ENCODE measurements at regions not wholly inside any gene's neighbourhood (a gene's known extent, or its start where the extent isn't known, plus 50 kb on each side); places are given as distances from the start of the nearest gene placed in this dataset.

GRCh38 chr6:22476811-22477390 is 92.5 kb upstream of the HDGFL1 start:
- Histone ChIP-seq H3K27ac (ENCODE audit: low read depth in 1 of 3, low read length in 2 of 3) (no peak overlapping the region), H3K4me1 (ENCODE audit: control insufficient read depth in 3 of 3, insufficient read depth in 2 of 3, low read depth in 1 of 3, low read length in 2 of 3) (no peaks in the 10 kb centered on the region), H3K9me3 (ENCODE audit: control insufficient read depth in 2 of 2, insufficient read depth in 1 of 2, low read depth in 1 of 2, low read length in 1 of 2) (no peaks in the 10 kb centered on the region), H3K27me3 (ENCODE audit: control insufficient read depth in 3 of 3, insufficient read depth in 3 of 3, low read length in 3 of 3) (no peaks in the 10 kb centered on the region), H3K36me3 (ENCODE audit: control insufficient read depth in 3 of 3, insufficient read depth in 2 of 3, low read depth in 1 of 3, low read length in 3 of 3) (no peaks in the 10 kb centered on the region), H3K4me3 (ENCODE audit: low read depth in 1 of 3, low read length in 3 of 3) (no peak overlapping the region)
- FAIRE-seq (no peak), DNase-seq (no peak)
- 59 to 60% (median 59%) methylated on average over 4 of the region's 4 CpGs for WGBS, 3 donors

DNA sequence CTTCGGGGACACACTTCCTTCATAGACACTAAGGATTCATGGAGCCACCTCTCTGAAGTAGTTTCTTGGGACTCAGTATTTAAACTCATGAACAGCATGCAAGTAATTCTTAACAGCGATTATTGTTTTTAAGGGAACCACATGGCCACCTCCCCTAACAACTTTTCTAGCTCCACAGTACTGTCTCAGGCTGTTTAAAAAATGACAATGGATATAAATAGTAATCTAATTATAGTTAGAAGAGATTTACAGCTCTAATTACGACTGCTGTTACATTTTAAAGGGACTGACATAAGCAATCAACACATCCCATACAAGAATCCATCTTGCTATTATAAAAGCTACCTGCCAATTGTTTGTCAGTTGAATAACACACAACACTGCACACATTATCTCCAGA is 72.1 kb upstream of the HDGFL1 start:
- DNase-seq (no peak), FAIRE-seq (no peak)
- H3K4me1 ChIP-seq (ENCODE audit: control insufficient read depth in 3 of 3, insufficient read depth in 2 of 3, low read depth in 1 of 3, low read length in 2 of 3): no peaks in the 10 kb centered on the region
- H3K27ac ChIP-seq (ENCODE audit: low read depth in 1 of 3, low read length in 2 of 3): no peak overlapping the region
- no peaks in the 10 kb centered on the region for H3K36me3 ChIP-seq (ENCODE audit: control insufficient read depth in 3 of 3, insufficient read depth in 2 of 3, low read depth in 1 of 3, low read length in 3 of 3)
- H3K4me3 ChIP-seq (ENCODE audit: low read depth in 1 of 3, low read length in 3 of 3): no peak overlapping the region
- H3K9me3 ChIP-seq (ENCODE audit: control insufficient read depth in 2 of 2, insufficient read depth in 1 of 2, low read depth in 1 of 2, low read length in 1 of 2): no peaks in the 10 kb centered on the region
- WGBS, 3 donors: 66 to 74% (median 73%) methylated on average over 3 of the region's 3 CpGs
- H3K27me3 ChIP-seq (ENCODE audit: control insufficient read depth in 3 of 3, insufficient read depth in 3 of 3, low read length in 3 of 3): no peaks in the 10 kb centered on the region

GRCh38 chr6:22499815-22500214 is 69.6 kb upstream of the HDGFL1 start:
- FAIRE-seq (no peak), DNase-seq (no peak)
- Histone ChIP-seq H3K27ac (ENCODE audit: low read depth in 1 of 3, low read length in 2 of 3) (no peak overlapping the region), H3K9me3 (ENCODE audit: control insufficient read depth in 2 of 2, insufficient read depth in 1 of 2, low read depth in 1 of 2, low read length in 1 of 2) (no peaks in the 10 kb centered on the region), H3K4me1 (ENCODE audit: control insufficient read depth in 3 of 3, insufficient read depth in 2 of 3, low read depth in 1 of 3, low read length in 2 of 3) (no peaks in the 10 kb centered on the region), H3K4me3 (ENCODE audit: low read depth in 1 of 3, low read length in 3 of 3) (no peak overlapping the region), H3K27me3 (ENCODE audit: control insufficient read depth in 3 of 3, insufficient read depth in 3 of 3, low read length in 3 of 3) (no peaks in the 10 kb centered on the region), H3K36me3 (ENCODE audit: control insufficient read depth in 3 of 3, insufficient read depth in 2 of 3, low read depth in 1 of 3, low read length in 3 of 3) (no peaks in the 10 kb centered on the region)

GRCh38 chr6:22506496-22506895 is 62.9 kb upstream of the HDGFL1 start:
- DNase-seq (no peak), FAIRE-seq (no peak)
- Histone ChIP-seq H3K36me3 (ENCODE audit: control insufficient read depth in 3 of 3, insufficient read depth in 2 of 3, low read depth in 1 of 3, low read length in 3 of 3) (no peaks in the 10 kb centered on the region), H3K4me3 (ENCODE audit: low read depth in 1 of 3, low read length in 3 of 3) (no peak overlapping the region), H3K9me3 (ENCODE audit: control insufficient read depth in 2 of 2, insufficient read depth in 1 of 2, low read depth in 1 of 2, low read length in 1 of 2) (no peaks in the 10 kb centered on the region), H3K27me3 (ENCODE audit: control insufficient read depth in 3 of 3, insufficient read depth in 3 of 3, low read length in 3 of 3) (no peaks in the 10 kb centered on the region), H3K27ac (ENCODE audit: low read depth in 1 of 3, low read length in 2 of 3) (no peak overlapping the region), H3K4me1 (ENCODE audit: control insufficient read depth in 3 of 3, insufficient read depth in 2 of 3, low read depth in 1 of 3, low read length in 2 of 3) (no peaks in the 10 kb centered on the region)
- 81 to 91% (median 91%) methylated on average over 8 of the region's 8 CpGs for WGBS, 3 donors

GRCh38 chr6:22512686-22513427 is 56.5 kb upstream of the HDGFL1 start:
- DNase-seq (no peak), FAIRE-seq (no peak)
- WGBS, 3 donors: 79 to 85% (median 82%) methylated on average over 9 of the region's 9 CpGs

GRCh38 chr6:22513667-22514066 is 55.7 kb upstream of the HDGFL1 start:
- no peak for FAIRE-seq
- no peaks in the 10 kb centered on the region for H3K9me3 ChIP-seq (ENCODE audit: control insufficient read depth in 2 of 2, insufficient read depth in 1 of 2, low read depth in 1 of 2, low read length in 1 of 2)
- H3K27me3 ChIP-seq (ENCODE audit: control insufficient read depth in 3 of 3, insufficient read depth in 3 of 3, low read length in 3 of 3): no peaks in the 10 kb centered on the region
- WGBS, 3 donors: 80 to 86% (median 85%) methylated on average over 9 of the region's 9 CpGs
- no peaks in the 10 kb centered on the region for H3K4me1 ChIP-seq (ENCODE audit: control insufficient read depth in 3 of 3, insufficient read depth in 2 of 3, low read depth in 1 of 3, low read length in 2 of 3)
- no peak for DNase-seq
- no peaks in the 10 kb centered on the region for H3K36me3 ChIP-seq (ENCODE audit: control insufficient read depth in 3 of 3, insufficient read depth in 2 of 3, low read depth in 1 of 3, low read length in 3 of 3)
- no peak overlapping the region for H3K4me3 ChIP-seq (ENCODE audit: low read depth in 1 of 3, low read length in 3 of 3)
- H3K27ac ChIP-seq (ENCODE audit: low read depth in 1 of 3, low read length in 2 of 3): no peak overlapping the region

More at GRCh38 chr6:22512686-22513427, 56.5 kb upstream of the HDGFL1 start:
- no peak overlapping the region for H3K4me3 ChIP-seq (ENCODE audit: low read depth in 1 of 3, low read length in 3 of 3)
- no peaks in the 10 kb centered on the region for H3K9me3 ChIP-seq (ENCODE audit: control insufficient read depth in 2 of 2, insufficient read depth in 1 of 2, low read depth in 1 of 2, low read length in 1 of 2)
- H3K36me3 ChIP-seq (ENCODE audit: control insufficient read depth in 3 of 3, insufficient read depth in 2 of 3, low read depth in 1 of 3, low read length in 3 of 3): no peaks in the 10 kb centered on the region
- no peak overlapping the region for H3K27ac ChIP-seq (ENCODE audit: low read depth in 1 of 3, low read length in 2 of 3)
- H3K27me3 ChIP-seq (ENCODE audit: control insufficient read depth in 3 of 3, insufficient read depth in 3 of 3, low read length in 3 of 3): no peaks in the 10 kb centered on the region
- H3K4me1 ChIP-seq (ENCODE audit: control insufficient read depth in 3 of 3, insufficient read depth in 2 of 3, low read depth in 1 of 3, low read length in 2 of 3): no peaks in the 10 kb centered on the region

- FAIRE-seq (no peak), DNase-seq (no peak)
- no peaks in the 10 kb centered on the region for H3K27me3 ChIP-seq (ENCODE audit: control insufficient read depth in 3 of 3, insufficient read depth in 3 of 3, low read length in 3 of 3)
- H3K27ac ChIP-seq (ENCODE audit: low read depth in 1 of 3, low read length in 2 of 3): no peak overlapping the region
- no peak overlapping the region for H3K4me3 ChIP-seq (ENCODE audit: low read depth in 1 of 3, low read length in 3 of 3)
- WGBS, 3 donors: 89 to 91% (median 89%) methylated on average over 2 of the region's 2 CpGs
- no peaks in the 10 kb centered on the region for H3K9me3 ChIP-seq (ENCODE audit: control insufficient read depth in 2 of 2, insufficient read depth in 1 of 2, low read depth in 1 of 2, low read length in 1 of 2)
- no peaks in the 10 kb centered on the region for H3K4me1 ChIP-seq (ENCODE audit: control insufficient read depth in 3 of 3, insufficient read depth in 2 of 3, low read depth in 1 of 3, low read length in 2 of 3)
- H3K36me3 ChIP-seq (ENCODE audit: control insufficient read depth in 3 of 3, insufficient read depth in 2 of 3, low read depth in 1 of 3, low read length in 3 of 3): no peaks in the 10 kb centered on the region
Measured at GRCh38 chr6:22519237-22519636, 50.1 kb upstream of the HDGFL1 start.

Measured in small intestine (tissue), 7 donors.